ELF-1 (cell line): ENCODE measurements at regions not wholly inside any gene's neighbourhood (a gene's known extent, or its start where the extent isn't known, plus 50 kb on each side); places are given as distances from the start of the nearest gene placed in this dataset.
"Not testable (repeated sequence)": the region's sequence is repeated elsewhere in the genome, so short reads cannot be mapped to it uniquely, and the experiment has no call there.

Source experiments
- DNase-seq: peaks from one replicate; pipeline ENCODE4 v3.0.0-alpha.2; 2016; ENCODE audit warnings: low read depth, low spot score

DNA sequence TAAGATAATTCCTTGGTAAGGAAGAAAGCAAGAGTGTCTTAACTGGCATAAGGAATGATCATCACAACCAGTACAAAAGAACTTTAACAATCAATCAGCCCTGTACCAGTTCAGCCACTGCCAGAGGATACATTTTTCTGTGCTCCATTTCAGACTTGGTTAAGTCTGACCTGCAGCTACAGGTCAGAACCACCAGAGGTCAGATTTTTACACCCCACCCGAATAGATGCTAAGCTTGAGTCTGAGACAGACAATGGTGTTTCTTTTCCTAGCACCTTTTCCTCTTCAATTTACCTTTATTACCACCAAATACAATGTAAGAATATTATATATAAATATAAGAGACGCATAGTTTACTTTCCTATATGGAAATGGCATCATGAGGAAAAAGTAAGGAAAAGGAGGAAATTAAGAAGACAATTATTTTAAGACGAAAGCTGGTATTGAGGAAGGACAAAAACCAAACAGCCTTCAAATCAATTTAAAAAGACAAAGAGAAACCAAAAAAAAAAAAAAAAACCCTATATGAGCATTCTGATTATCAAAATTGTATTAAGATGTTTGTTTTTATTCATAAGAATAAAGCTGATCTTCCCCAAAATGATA is 215.3 kb upstream of the TTC29 start:
- peak; percentile 58 for DNase-seq

DNA sequence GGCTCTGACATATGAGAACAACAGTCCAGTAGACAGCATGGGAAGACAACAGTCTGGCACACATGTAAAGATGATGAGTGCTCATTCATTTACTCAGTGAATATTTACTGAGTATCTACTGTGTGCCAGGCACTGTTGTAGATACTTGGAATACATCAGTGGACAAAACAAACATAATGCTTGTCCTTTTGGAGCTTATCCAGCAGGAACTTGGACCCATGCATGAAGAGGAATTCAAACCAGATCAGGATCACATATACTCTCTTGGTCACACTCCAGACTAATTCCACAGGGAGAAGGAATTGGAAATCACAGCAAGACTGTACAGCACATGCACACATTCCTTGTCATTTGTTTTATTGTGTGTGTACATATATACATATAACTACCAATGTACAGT is 217.6 kb upstream of the TTC29 start:
- no peak for DNase-seq

- DNase-seq: not testable (repeated sequence)
Observed at GRCh38 chr4:147168200-147168599, 222.5 kb upstream of the TTC29 start.

GRCh38 chr4:147173322-147173721 is 227.7 kb upstream of the TTC29 start:
- no peak for DNase-seq

- peak; percentile 43 for DNase-seq
Observed at GRCh38 chr4:147173797-147174432, 228.3 kb upstream of the TTC29 start.

- no peak for DNase-seq
Observed at GRCh38 chr4:147174591-147174990, 228.9 kb upstream of the TTC29 start.

DNA sequence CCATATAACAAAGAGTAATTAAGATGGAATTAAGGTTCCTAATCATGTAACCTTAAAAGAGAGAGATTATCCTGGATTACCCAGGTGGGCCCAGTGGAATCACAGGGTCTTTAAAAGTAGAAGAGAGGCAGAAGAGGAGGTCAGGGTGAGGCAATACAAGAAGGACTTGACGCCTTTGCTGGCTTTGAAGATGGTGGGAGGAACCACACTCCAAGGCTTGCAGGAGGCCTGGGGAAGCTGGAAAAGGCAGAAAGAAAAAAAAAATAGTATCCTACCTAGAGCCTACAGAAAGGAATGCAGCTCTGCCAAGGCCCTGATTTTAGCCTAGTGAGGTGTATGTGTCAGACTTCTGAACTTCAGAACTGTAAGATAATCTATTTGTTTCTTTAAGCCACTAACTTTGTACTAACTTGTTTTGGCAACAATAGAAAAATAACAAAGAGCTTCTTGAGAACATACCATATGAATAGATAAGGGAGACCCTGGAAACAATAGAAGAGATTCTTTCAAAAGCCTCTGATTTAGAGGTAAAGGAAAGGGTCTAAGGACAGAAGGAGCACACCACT is 229.9 kb upstream of the TTC29 start:
- DNase-seq: peak; percentile 53

GRCh38 chr4:147182041-147182440 is 236.4 kb upstream of the TTC29 start:
- DNase-seq: peak; percentile 60

DNA sequence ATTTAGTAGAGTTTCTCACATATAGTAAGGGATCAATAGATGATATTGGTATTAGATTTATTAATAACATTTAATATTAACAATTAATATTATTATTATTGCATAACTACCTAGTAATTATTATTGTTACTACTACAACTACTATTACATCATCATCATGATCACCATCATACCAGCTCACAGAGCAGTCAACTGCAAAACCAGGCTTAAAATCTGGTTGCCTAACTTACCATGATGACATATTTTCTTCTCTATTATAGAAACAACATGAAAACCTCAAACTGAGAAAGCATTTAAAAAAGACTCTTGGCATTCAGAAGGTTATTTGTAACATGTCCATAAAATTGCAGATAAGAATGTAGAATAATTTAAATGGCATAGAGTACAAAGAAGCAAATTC is 247.0 kb upstream of the TTC29 start:
- DNase-seq: no peak

DNA sequence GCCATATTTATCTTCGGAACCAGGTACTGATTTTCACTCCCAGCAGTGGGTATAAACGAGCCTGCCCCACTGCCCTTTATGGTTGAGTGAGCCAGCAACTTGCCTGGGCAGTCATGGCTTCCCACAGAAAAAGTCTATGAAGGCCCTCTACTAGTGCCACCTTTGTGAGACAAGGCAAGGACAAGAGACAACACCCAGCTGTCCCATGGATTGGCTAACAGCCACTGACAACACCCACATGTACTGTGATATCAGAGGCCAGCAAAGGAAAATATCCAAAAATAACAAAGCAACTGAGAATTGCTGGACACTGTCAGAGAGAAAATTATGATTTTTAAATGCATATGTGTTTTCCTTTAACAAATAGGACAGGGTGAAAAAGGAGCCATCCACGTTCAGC is 248.4 kb upstream of the TTC29 start:
- DNase-seq: no peak

DNA sequence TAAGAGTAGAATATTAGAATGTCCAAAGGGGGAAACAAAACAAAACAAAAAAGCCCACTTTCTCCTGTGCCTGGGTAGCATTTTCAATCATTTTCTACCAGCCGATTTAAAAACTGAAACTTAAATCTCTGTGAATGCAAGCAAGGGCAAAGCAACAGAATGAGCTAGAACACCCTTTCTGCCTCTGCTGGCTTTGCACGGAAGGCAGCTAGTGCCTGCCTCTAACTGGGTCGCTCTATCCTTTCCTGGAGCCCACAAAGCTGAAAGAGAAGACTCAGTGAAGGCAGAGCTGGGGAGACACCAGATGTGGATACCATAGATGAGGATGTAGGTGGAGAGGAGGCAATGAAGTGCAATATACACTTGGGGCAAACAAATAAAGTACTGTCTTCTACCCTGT is 248.9 kb upstream of the TTC29 start:
- no peak for DNase-seq

DNA sequence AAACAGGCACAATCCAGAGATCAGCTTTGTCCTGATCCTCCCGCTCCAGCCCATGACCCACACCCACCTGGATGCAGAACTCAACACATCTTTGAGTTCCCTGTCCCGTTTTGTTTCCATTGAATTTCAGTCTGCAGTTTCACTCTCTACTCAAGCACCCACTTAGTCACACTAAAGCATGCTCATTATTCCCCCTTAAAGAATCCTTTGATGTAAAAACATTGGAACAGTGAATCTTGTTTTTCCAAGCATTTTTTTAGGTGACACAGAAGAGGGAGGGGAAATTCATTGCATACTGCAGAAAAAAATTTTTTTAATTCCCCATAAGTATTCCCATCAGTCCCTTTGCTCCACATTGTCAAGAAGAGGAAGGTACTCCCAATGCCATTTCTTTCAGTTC is 249.7 kb upstream of the TTC29 start:
- no peak for DNase-seq

DNA sequence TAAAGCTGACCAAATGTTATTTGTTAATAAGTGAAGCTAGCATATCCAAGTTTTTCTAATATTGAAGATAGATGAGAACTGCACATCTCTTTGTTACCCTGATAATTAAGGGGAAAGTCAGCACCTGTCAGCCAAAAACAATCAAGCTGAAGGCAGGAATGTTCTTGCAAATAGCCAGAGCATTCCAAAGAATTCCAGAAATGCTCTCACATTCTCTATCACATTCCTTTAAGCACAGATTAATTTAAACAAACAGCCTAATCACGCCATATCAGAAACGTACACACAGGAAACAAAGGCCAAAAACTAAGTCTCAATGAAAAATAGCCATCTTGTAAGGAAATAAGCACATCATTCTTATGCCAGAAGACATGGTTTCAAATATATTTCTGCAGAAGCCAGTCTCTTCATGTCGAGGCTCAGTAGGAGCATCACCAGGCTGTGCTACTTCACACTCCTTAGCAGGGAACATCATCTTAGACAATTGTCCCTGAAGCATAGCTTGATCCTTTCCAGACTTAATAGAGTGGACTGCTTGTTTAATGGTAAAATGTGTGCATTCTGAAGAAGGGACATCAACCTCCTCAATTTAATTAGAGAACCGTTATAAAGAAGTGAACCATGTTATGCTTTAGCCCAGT is 252.9 kb upstream of the TTC29 start:
- peak; percentile 20 for DNase-seq

DNA sequence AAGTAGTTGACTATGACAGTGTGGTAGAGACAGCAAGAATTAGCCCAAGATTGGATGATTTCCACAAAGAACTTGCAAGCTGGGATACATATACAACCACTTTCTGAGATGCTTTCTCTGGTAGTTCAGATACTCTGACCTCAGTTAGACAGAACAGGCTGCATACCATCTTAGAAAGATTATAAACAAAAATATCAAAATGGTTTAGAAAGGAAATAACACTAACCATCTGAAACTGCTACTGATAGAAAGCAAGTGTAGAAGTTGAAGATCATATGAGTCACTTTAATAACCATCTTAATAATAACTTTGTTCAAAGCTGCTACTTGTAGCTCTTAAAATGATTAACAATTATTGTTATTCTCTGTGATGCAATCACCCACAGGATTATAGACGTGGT is 255.4 kb upstream of the TTC29 start:
- no peak for DNase-seq

GRCh38 chr4:147206807-147207206 is 261.1 kb upstream of the TTC29 start:
- no peak for DNase-seq

DNA sequence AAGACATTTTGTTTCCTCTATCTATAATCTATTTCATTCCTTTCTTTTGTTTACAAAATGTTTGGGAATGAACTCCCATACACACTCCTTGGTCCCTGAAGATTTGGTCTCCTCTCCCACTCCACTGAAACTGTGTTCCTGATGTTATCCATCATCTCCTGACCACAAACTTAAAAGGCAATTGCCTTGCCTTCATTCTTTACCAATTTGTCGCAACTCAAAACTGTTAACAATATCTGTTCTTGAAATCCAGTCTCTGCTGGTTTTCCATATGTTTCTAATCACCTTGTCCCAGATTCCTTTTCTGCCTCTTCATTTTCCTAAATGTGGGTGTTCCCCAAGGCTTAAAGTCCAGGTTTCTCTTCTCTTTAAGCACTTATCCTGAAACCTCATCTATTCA is 262.2 kb upstream of the TTC29 start:
- DNase-seq: no peak

GRCh38 chr4:147217655-147218054 is 263.2 kb upstream of the EDNRA start:
- no peak for DNase-seq

DNA sequence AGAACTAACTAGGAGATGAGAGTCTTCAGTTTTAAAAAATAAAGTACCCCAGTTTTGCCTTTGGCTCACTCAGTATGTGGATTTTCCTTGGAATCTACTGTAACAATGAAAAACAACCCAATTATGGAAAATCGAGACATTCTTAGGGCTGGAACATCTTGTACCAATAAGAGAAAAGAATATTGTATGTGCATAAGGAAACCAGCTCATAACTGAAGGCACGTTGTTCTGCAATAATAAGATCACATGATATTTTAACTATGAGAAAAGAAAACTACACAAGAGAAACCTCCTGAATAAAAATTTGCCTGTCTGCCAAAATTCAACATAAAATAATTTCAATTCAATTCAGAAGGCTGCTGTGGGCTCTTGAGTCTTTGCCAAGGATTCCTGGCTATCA is 261.8 kb upstream of the EDNRA start:
- no peak for DNase-seq

GRCh38 chr4:147220833-147221232 is 260.1 kb upstream of the EDNRA start:
- no peak for DNase-seq

DNA sequence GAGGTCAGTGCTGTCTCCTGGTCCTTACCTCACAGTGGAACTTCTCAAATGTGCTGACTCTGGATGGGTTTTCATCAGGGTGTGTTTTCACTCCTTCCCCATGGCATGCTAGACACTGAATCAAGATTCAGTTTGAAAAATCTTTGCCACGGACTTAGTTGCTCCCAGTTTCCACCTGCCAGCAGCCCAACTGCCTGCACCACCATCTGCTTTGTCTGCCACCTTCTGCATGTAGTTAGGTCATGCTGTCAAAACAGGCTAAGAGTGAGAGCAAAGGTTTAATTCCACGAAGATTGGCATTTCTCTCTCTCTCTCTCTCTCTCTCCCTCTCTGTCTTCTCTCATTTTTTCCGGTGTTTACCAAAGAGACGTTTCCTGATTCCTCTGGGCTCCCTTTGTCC is 258.0 kb upstream of the EDNRA start:
- no peak for DNase-seq

- DNase-seq: no peak
Observed at GRCh38 chr4:147223576-147223975, 257.3 kb upstream of the EDNRA start.

- no peak for DNase-seq
Observed at GRCh38 chr4:147236806-147237205, 244.1 kb upstream of the EDNRA start.

GRCh38 chr4:147244786-147245185 is 236.1 kb upstream of the EDNRA start:
- no peak for DNase-seq
